Panc1 (cell line): ENCODE measurements at regions not wholly inside any gene's neighbourhood (a gene's known extent, or its start where the extent isn't known, plus 50 kb on each side); places are given as distances from the start of the nearest gene placed in this dataset.

Source experiments
- ATAC-seq: fragments of 200-7000 bp; cut with Tn5 transposase; 2 replicates; pipeline ENCODE4 v1.9.1; 2020; ENCODE audit warnings: mild to moderate bottlenecking, moderate library complexity
- BruUV-seq: library from RNA; stranded (reverse); fragments of 400-500 nt; replicated peaks from 2 replicates; lab custom pipeline; 2021; lab: Mats Ljungman, UMichigan
- CTCF ChIA-PET: fragments of 300-600 bp; sonication (Branson Sonifier 250); formaldehyde crosslinking; loops from one replicate; lab custom pipeline; 2022; ENCODE audit warnings: antibody characterized with exemption; lab: Charles Lee
- POLR2A ChIA-PET: fragments of 300-600 bp; sonication (Branson Sonifier 250); formaldehyde crosslinking; loops from one replicate; lab custom pipeline; 2022; ENCODE audit warnings: antibody characterized with exemption; lab: Charles Lee
- DNase-seq: peaks from one replicate; pipeline ENCODE4 v3.0.0-alpha.2; 2010; ENCODE audit warnings: low read depth, low spot score
- H3K27ac ChIP-seq: 2 replicates; pipeline ENCODE4 v1.5.1; 2011; ENCODE audit warnings: mild to moderate bottlenecking, low read length, inconsistent platforms
- H3K27me3 ChIP-seq: fragments of 200-500 bp; sonication (Bioruptor generic); 2 replicates; pipeline ENCODE4 v1.6.0; 2014; ENCODE audit warnings: low read length, inconsistent platforms; ENCODE audit not compliant: control insufficient read depth, insufficient read depth
- H3K36me3 ChIP-seq: fragments of 200-500 bp; sonication (Bioruptor generic); 2 replicates; pipeline ENCODE4 v1.5.1; 2014; ENCODE audit warnings: inconsistent platforms, mild to moderate bottlenecking, low read length, moderate library complexity; ENCODE audit not compliant: control insufficient read depth, insufficient read depth
- H3K4me1 ChIP-seq: 2 replicates; pipeline ENCODE4 v1.5.1; 2011; ENCODE audit warnings: inconsistent platforms, mild to moderate bottlenecking, low read length, moderate library complexity; ENCODE audit not compliant: control insufficient read depth, insufficient read depth
- H3K4me3 ChIP-seq, 2 experiments: 2 replicates each; pipeline ENCODE4 v1.5.1; 2011 to 2012; ENCODE audit warnings: low read depth in 2 of 2, low read length in 2 of 2, mild to moderate bottlenecking in 2 of 2, inconsistent platforms in 1 of 2, moderate library complexity in 1 of 2
- H3K9me3 ChIP-seq: fragments of 200-500 bp; sonication (Bioruptor generic); 2 replicates; pipeline ENCODE4 v1.5.1; 2014; ENCODE audit warnings: low read depth, mild to moderate bottlenecking, inconsistent platforms, low read length, moderate library complexity; ENCODE audit not compliant: control insufficient read depth, insufficient read depth
- POLR2AphosphoS5 ChIP-seq: IDR thresholded peaks from 2 replicates; pipeline ENCODE4 v1.6.1; 2012; ENCODE audit warnings: mild to moderate bottlenecking, low read depth, low read length, moderate library complexity
- SIN3A ChIP-seq: IDR thresholded peaks from 2 replicates; pipeline ENCODE4 v1.6.1; 2012; ENCODE audit warnings: low read depth, mild to moderate bottlenecking, low read length, moderate library complexity, borderline replicate concordance; ENCODE audit not compliant: insufficient read depth
- TCF7L2 ChIP-seq: IDR thresholded peaks from 2 replicates; pipeline ENCODE4 v1.6.1; 2011; ENCODE audit warnings: mild to moderate bottlenecking, low read depth, low read length, inconsistent platforms
- in situ Hi-C: cut with HindIII; loops from 2 replicates; pipeline ENCODE4 v1.10.0; 2016; ENCODE audit warnings: low sequenced_read_pairs, low pct_unique_long_range_greater_than_20kb
- intact Hi-C: fragments of 100-400 bp; cut with micrococcal nuclease; formaldehyde crosslinking; loops from one replicate; pipeline ENCODE4 v1.10.0; 2022; ENCODE audit not compliant: unreplicated experiment
- TF ChIP-seq, protein P1 (sequence below), 2 experiments: IDR thresholded peaks; 2 replicates each; pipeline ENCODE4 v1.6.1; 2011 to 2012; ENCODE audit warnings: low read depth in 2 of 2, control low read depth in 1 of 2, low read length in 1 of 2, mild to moderate bottlenecking in 1 of 2, moderate library complexity in 1 of 2; ENCODE audit not compliant: insufficient read depth in 1 of 2
- TF ChIP-seq, protein P2 (sequence below): fragments of 450-650 bp; IDR thresholded peaks from 2 replicates; pipeline ENCODE4 v1.5.1; 2017; ENCODE audit warnings: mild to moderate bottlenecking

DNA sequence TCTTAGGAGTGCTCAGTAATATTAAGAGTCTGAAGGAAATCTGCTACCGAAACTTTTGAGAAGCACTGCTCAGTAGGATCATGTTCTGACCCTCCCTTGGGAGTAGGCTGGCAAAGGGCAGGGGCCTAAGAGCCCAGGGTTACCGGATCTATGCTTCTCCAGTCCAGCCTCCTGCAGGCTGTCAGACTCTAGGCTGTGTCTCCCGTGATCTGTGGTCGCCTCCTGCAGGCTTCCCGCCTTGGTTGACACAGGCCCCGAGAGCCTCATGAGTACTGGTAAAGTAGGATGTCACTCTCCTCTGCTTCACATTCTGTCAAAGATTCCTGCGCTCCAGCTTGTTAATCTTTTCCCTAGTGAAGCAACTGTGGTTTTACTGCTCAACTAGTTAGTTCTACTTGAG, 647.8 kb upstream of the RAB6C start:
- no peaks in the 10 kb centered on the region for H3K27me3 ChIP-seq
- no peaks in the 10 kb centered on the region for H3K4me1 ChIP-seq
- no peak overlapping the region for H3K4me3 ChIP-seq
- in situ Hi-C loops (no loop called here), intact Hi-C loops (no loop called here)
- DNase-seq (no peak), ATAC-seq (no peak)
- CTCF ChIA-PET: no interaction called here
- POLR2A ChIA-PET: no interaction called here
- no peaks in the 10 kb centered on the region for H3K36me3 ChIP-seq
- H3K9me3 ChIP-seq: no peaks in the 10 kb centered on the region
- BruUV-seq: no TSS peak
- H3K27ac ChIP-seq: no peak overlapping the region
- TF ChIP-seq TCF7L2: no peak
- TF ChIP-seq, protein P1, sequence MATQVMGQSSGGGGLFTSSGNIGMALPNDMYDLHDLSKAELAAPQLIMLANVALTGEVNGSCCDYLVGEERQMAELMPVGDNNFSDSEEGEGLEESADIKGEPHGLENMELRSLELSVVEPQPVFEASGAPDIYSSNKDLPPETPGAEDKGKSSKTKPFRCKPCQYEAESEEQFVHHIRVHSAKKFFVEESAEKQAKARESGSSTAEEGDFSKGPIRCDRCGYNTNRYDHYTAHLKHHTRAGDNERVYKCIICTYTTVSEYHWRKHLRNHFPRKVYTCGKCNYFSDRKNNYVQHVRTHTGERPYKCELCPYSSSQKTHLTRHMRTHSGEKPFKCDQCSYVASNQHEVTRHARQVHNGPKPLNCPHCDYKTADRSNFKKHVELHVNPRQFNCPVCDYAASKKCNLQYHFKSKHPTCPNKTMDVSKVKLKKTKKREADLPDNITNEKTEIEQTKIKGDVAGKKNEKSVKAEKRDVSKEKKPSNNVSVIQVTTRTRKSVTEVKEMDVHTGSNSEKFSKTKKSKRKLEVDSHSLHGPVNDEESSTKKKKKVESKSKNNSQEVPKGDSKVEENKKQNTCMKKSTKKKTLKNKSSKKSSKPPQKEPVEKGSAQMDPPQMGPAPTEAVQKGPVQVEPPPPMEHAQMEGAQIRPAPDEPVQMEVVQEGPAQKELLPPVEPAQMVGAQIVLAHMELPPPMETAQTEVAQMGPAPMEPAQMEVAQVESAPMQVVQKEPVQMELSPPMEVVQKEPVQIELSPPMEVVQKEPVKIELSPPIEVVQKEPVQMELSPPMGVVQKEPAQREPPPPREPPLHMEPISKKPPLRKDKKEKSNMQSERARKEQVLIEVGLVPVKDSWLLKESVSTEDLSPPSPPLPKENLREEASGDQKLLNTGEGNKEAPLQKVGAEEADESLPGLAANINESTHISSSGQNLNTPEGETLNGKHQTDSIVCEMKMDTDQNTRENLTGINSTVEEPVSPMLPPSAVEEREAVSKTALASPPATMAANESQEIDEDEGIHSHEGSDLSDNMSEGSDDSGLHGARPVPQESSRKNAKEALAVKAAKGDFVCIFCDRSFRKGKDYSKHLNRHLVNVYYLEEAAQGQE (IDR thresholded peaks at IDR 0.05; ENCODE audit: insufficient read depth in 1 of 2, low read depth in 2 of 2, low read length in 1 of 2): no peak

DNA sequence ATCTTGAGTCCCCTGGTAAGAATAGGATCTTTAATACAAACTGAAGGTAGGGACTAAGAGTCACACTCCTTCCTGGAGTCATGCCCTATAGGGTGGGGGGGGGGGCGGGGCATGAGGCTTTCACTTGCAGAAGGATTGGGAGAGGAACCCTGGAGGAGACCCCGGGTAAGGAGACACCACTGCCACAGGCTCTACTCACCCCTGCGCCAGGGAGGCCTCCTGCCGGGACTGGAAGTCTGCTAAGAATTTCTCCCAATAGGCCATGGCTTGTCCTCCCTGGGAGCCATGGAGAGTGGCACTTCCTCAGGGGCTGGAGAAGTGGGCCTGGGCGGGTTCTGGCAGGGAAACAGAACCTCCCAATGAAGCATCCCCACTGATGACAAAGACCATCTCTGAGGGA, 645.3 kb upstream of the RAB6C start:
- ChIA-PET CTCF (no interaction called here), POLR2A (no interaction called here)
- H3K27ac ChIP-seq: no peak overlapping the region
- intact Hi-C loops (no loop called here), in situ Hi-C loops (no loop called here)
- no peaks in the 10 kb centered on the region for H3K36me3 ChIP-seq
- H3K9me3 ChIP-seq: no peaks in the 10 kb centered on the region
- no peaks in the 10 kb centered on the region for H3K27me3 ChIP-seq
- ATAC-seq (no peak), DNase-seq (no peak)
- BruUV-seq: no TSS peak
- TF ChIP-seq, protein P2, sequence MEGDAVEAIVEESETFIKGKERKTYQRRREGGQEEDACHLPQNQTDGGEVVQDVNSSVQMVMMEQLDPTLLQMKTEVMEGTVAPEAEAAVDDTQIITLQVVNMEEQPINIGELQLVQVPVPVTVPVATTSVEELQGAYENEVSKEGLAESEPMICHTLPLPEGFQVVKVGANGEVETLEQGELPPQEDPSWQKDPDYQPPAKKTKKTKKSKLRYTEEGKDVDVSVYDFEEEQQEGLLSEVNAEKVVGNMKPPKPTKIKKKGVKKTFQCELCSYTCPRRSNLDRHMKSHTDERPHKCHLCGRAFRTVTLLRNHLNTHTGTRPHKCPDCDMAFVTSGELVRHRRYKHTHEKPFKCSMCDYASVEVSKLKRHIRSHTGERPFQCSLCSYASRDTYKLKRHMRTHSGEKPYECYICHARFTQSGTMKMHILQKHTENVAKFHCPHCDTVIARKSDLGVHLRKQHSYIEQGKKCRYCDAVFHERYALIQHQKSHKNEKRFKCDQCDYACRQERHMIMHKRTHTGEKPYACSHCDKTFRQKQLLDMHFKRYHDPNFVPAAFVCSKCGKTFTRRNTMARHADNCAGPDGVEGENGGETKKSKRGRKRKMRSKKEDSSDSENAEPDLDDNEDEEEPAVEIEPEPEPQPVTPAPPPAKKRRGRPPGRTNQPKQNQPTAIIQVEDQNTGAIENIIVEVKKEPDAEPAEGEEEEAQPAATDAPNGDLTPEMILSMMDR: no peak
- TF ChIP-seq TCF7L2: no peak
- TF ChIP-seq, protein P1 (IDR thresholded peaks at IDR 0.05; ENCODE audit: insufficient read depth in 1 of 2, low read depth in 2 of 2, low read length in 1 of 2): no peak
- TF ChIP-seq POLR2AphosphoS5: no peak
- no peak for TF ChIP-seq SIN3A
- H3K4me3 ChIP-seq: no peak overlapping the region
- H3K4me1 ChIP-seq: no peaks in the 10 kb centered on the region
